ENCODE measurements at regions not wholly inside any gene's neighbourhood (a gene's known extent, or its start where the extent isn't known, plus 50 kb on each side); places are given as distances from the start of the nearest gene placed in this dataset.
"Not testable (repeated sequence)": the region's sequence is repeated elsewhere in the genome, so short reads cannot be mapped to it uniquely, and the experiment has no call there.

DNA sequence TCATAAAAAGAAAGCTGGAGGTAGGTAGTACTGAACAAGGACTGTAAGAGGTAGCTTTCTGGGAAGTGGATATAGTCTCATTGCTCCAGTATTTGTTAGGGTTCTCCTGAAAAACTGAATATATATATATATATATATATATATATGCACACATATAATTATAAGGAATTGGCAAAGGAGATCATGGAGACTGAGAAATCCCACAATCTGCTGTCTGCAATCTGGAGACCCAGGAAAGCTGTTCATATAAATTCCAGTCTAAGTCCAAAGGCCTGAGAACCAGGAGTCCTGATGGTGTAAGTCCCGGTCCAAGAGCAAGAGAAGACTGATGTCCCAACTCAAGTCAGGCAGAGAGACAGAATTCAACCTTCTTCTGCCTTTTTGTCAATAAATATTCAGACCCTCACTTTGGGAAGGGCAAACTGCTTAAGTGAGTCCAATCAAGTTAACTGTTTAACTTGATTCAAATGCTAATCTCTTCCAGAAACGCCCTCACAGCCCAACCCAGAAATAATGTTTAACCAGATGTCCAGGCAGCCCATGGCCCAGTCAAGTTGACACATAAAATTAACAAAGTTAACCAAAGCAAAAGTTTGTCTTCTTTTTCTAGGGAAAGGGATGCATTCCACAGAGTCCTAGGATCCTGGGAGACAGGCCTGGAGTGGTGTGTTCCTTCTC is 225.3 kb upstream of the KAZN start:
- DNase-seq: no peak
- no peak for ATAC-seq
- intact Hi-C loops (cut with DNase I): no loop called here

DNA sequence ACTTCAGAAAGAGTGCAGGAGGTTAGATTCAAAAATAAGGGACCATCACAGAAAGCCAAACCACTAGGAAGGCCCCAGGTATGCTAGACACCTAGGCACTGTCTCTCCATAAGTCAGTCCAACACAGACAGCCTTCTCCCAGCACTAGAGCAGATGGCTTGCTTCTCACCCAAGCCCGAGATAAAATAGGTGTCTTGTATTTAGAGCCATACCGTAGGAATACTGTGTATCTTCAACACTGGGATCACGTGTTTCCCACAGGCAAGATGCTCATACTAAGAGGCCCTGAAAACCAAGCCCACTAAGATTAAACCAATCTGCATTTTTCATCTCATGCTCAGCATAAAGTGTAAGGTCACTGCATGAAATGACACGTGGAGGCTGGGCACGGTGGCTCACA is 223.3 kb upstream of the KAZN start:
- intact Hi-C loops (cut with DNase I): no loop called here
- no peak for ATAC-seq
- no peak for DNase-seq

GRCh38 chr1:14377386-14377785 is 221.1 kb upstream of the KAZN start:
- no peak for ATAC-seq
- no peak for DNase-seq
- intact Hi-C loops (cut with DNase I): no loop called here

DNA sequence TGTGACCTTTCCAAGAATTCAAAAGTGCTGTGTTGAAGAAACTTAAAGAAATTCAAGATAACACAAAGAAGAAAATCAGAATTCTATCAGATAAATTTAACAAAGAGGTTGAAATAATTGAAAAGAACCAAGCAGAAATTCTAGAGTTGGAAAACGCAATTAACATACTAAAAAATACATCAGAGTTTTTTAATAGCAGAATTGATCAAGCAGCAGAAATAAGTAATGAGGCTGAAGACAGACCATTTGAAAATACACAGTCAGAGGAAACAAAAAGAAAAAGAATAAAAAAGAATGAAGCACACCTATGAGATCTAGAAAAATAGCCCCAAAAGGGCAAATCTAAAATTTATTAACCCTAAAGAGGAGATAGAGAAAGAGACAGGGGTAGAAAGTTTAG is 218.1 kb upstream of the KAZN start:
- DNase-seq (no peak), ATAC-seq (no peak)
- intact Hi-C loops (cut with DNase I): no loop called here

DNA sequence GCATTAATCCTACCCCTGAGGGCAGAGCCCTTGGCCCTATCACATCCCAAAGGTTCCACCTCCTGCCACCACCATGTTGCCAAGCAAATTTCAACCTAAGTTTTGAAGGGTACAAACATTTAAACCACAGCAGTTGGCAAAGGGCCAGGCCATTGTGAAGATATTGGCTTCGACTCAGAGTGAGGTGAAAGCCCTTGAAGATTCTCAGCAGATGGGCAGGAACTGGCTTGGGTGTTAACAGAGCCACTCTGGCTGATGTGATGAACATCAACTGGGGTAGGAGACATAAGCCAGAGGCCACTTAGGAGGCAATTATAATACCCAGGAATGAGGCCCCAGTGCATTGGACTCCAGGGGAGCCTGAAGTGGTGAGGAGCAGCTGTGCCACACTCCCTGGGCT is 207.7 kb upstream of the KAZN start:
- ATAC-seq (no peak), DNase-seq (no peak)
- intact Hi-C loops (cut with DNase I): no loop called here

GRCh38 chr1:14392161-14392858 is 206.2 kb upstream of the KAZN start:
- intact Hi-C loops (cut with DNase I): no loop called here
- no peak for ATAC-seq

DNA sequence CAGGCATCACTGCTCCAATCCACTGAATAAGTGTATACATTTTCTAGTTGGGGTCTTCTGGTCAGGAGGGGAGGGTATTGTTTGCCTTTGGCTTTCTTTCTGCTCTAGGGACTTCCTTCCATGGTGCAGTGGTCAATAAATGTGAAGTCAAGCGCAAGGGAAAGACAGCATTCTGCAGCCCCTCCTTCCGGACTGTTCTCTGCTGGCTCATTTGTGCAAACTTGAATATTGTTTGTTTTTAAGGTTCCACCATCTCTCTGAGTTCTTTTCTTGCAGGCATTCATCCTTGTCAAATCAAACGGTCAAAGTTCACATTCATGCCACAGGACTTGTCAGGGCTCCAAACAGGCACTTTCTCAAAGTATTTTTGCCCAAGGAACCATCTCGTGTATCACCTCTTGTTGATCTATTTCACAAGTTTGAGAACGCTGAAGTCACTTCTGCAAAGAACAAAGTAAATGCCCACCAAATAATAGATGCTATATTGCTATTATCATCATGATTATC is 205.6 kb upstream of the KAZN start:
- DNase-seq: no peak
- no peak for ATAC-seq
- intact Hi-C loops (cut with DNase I): no loop called here

More at GRCh38 chr1:14392161-14392858, 206.2 kb upstream of the KAZN start:
- no peak for DNase-seq

DNA sequence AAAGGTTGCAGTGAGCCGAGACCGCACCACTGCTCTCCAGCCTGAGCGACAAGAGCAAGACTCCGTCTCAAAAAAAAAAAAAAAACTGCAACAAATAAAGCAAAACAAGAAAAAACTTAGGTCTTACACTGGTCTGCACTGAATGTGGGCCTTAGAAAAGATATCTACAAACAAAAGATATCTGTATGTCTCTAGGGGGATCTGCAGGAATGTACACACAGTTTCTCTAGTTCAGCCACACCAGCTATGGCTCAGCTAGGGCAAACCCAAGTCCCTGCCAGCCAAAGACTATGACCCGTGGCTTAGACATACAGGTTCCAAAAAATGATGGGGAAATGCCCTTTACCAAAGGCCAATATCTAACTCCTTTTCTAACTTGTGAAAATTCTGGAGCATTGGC is 202.4 kb upstream of the KAZN start:
- no peak for ATAC-seq
- intact Hi-C loops (cut with DNase I): no loop called here
- no peak for DNase-seq

DNA sequence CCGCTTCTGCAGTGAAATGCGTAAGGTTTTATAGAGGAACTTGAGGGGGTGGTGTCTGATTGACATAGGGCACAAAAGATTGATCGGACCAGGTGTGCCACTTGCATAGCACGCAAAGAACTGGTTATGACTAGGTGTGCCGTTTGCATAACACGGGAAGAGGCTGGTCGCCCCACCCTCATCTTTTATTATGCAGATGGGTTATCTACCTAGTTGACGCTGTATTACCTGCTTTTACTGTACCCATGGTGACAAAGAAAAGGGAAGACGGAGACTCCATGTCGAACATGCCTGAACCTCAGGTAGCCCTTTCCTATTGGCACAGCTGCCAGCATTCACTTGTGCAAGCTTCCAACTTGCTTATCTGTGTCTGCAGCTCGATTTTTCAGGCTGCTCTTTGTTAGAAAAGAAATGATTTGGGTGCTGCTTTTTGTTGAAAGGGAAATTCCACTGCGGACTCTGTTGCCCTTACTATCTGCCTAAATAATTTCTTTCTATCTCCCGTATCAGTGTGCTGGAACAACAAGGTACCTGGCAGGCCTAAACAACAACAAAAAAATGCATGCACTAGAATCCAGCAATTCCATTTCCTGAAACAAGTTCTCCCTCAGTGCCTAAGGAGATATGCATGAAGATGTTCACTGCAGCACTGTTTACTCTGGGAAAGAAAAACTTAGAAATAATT is 194.4 kb upstream of the KAZN start:
- no peak for ATAC-seq
- DNase-seq: no peak
- intact Hi-C loops (cut with DNase I): no loop called here

GRCh38 chr1:14404862-14405301 is 193.6 kb upstream of the KAZN start:
- ATAC-seq (no peak), DNase-seq (no peak)
- intact Hi-C loops (cut with DNase I): no loop called here

DNA sequence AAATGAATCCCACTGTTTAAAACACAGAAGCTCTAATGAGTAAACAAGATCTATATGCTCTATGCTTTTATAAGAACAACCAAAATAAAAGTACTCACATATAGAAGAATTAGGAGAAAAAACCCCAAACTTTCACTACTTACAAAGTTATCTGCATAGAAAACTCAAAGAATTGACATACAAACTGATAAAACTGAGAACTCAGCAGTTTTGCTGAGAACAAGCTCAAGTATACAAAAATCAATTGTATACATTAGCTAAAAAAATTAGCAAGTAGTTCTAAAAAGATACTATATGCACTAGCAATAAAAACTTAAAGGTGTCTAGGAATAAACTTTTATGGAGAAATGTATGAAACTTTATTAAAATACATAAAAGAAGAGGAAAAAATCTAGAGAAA is 186.2 kb upstream of the KAZN start:
- DNase-seq (no peak), ATAC-seq (no peak)
- intact Hi-C loops (cut with DNase I): no loop called here

DNA sequence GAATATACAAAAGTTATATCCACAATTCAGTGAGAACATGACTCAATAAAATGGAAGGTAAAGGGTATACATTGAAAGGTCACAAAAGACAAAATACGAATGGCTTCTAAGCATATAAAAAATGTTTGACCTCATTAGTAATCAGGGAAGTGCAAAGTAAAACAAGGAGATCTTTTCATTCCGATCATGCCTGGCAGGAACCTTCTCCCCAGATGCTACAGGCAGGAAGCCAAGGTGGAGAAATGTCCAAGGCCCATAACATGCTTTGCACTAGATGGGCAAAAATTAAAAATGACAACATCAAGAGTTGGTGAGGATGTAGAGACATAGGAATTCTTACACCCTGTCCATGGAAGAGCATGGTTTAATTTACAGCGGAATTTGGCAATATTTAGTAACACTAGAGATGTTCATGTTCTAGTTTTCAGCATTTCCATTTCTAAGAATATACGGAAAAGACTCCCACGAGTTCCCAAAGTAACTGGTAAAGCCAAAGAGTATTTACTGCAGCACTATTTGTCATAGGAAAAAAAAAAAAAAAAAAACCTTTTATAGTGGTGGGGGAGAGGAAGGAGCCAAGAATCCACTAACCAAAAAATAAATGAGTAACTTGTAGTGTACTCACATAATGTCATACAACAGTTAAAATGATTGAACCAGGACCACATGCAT is 184.5 kb upstream of the KAZN start:
- DNase-seq (no peak), ATAC-seq (no peak)
- intact Hi-C loops (cut with DNase I): no loop called here

DNA sequence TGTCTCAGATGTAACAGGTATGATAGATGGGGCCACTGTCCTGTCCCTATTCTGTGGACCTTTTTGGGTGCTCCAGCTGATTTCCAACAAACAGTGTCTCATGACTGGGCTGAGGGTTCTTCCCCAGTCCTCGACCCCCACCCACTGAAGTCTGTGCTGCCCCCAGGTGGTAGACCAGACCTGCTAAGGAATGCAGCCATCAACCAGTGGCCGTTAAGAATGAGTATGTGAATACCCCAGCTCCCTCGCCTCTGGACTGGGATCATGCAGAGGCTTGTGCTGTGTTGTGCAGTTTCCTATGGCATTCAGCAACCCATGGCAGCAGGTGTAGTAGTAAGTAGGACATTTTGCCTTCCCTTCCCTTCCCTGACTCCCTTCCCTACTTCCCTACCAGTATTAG is 183.1 kb upstream of the KAZN start:
- DNase-seq (no peak), ATAC-seq (no peak)
- intact Hi-C loops (cut with DNase I): no loop called here

DNA sequence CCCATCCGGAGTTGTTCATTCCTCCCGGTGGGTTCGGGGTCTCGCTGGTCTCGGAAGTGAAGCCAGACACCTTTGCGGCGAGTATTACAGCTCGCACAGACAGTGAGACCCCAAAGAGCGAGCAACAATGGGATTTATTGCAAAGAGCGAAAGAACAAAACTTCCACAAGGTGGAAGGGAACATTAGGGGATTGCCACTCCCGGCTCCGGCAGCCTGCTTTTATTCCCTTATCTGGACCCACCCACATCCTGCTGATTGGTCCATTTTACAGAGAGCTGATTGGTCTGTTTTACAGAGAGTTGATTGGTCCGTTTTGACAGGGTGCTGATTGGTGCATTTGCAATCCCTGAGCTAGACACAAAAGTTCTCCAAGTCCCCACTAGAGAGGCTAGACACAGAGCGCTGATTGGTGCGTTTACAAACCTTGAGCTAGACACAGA is 178.7 kb upstream of the KAZN start:
- ATAC-seq: not testable (repeated sequence)

GRCh38 chr1:14420686-14421085 is 177.8 kb upstream of the KAZN start:
- no peak for DNase-seq
- intact Hi-C loops (cut with DNase I): no loop called here
- no peak for ATAC-seq

More for the DNA sequence above, 178.7 kb upstream of the KAZN start:
- DNase-seq; intact Hi-C loops (cut with DNase I): not testable (repeated sequence)

GRCh38 chr1:14421295-14421976 is 177.0 kb upstream of the KAZN start:
- DNase-seq (no peak), ATAC-seq (no peak)

GRCh38 chr1:14421977-14422609 is 176.4 kb upstream of the KAZN start:
- intact Hi-C loops (cut with DNase I): no loop called here
- ATAC-seq (no peak), DNase-seq (no peak)

More at GRCh38 chr1:14421295-14421976, 177.0 kb upstream of the KAZN start:
- intact Hi-C loops (cut with DNase I): no loop called here

- ATAC-seq: no peak
- intact Hi-C loops (cut with DNase I): no loop called here
- no peak for DNase-seq
Observed at GRCh38 chr1:14424325-14425002, 174.0 kb upstream of the KAZN start.

Measured in left cardiac atrium (tissue), 4 donors.